H9 (cell line): ENCODE measurements at regions not wholly inside any gene's neighbourhood (a gene's known extent, or its start where the extent isn't known, plus 50 kb on each side); places are given as distances from the start of the nearest gene placed in this dataset.

Experiments used
- DNase-seq: peaks from one replicate; pipeline ENCODE4 v3.0.0-alpha.2; 2017
- H2AFZ ChIP-seq: one replicate; pipeline ENCODE4 v1.6.1; 2013; ENCODE audit warnings: mild to moderate bottlenecking, low read length, control low read depth, moderate library complexity
- H2AK5ac ChIP-seq: 2 replicates; pipeline ENCODE4 v1.6.1; 2013; ENCODE audit warnings: low read length, control low read depth, mixed read lengths; ENCODE audit not compliant: insufficient read length
- H2BK120ac ChIP-seq: one replicate; pipeline ENCODE4 v1.6.1; 2013; ENCODE audit warnings: low read depth, mild to moderate bottlenecking, low read length, control low read depth, inconsistent platforms; ENCODE audit not compliant: poor library complexity, severe bottlenecking
- H2BK12ac ChIP-seq: 2 replicates; pipeline ENCODE4 v1.6.1; 2013; ENCODE audit warnings: low read length, control low read depth, mixed read lengths, low read depth; ENCODE audit not compliant: insufficient read length
- H2BK15ac ChIP-seq: 2 replicates; pipeline ENCODE4 v1.6.1; 2013; ENCODE audit warnings: low read depth, low read length, control low read depth
- H2BK20ac ChIP-seq: one replicate; pipeline ENCODE4 v1.6.1; 2013; ENCODE audit warnings: low read depth, mild to moderate bottlenecking, low read length, control low read depth, inconsistent platforms; ENCODE audit not compliant: poor library complexity, severe bottlenecking
- H2BK5ac ChIP-seq: 2 replicates; pipeline ENCODE4 v1.6.1; 2013; ENCODE audit warnings: low read length, control low read depth, mixed read lengths; ENCODE audit not compliant: insufficient read length
- H3K14ac ChIP-seq: 2 replicates; pipeline ENCODE4 v1.6.1; 2013; ENCODE audit warnings: low read length, control low read depth; ENCODE audit not compliant: insufficient read depth
- H3K18ac ChIP-seq: 2 replicates; pipeline ENCODE4 v1.6.1; 2013; ENCODE audit warnings: low read depth, mild to moderate bottlenecking, mixed read lengths, low read length, control low read depth; ENCODE audit not compliant: insufficient read length
- H3K23ac ChIP-seq: 2 replicates; pipeline ENCODE4 v1.6.1; 2013; ENCODE audit warnings: low read length, control low read depth, mixed read lengths, low read depth; ENCODE audit not compliant: insufficient read length
- H3K23me2 ChIP-seq: 2 replicates; pipeline ENCODE4 v1.6.1; 2013; ENCODE audit warnings: low read depth, mild to moderate bottlenecking, mixed read lengths, low read length, control low read depth; ENCODE audit not compliant: insufficient read length, poor library complexity, severe bottlenecking
- H3K27ac ChIP-seq: 2 replicates; pipeline ENCODE4 v1.5.1; 2013; ENCODE audit warnings: low read length, control low read depth, mixed read lengths, low read depth; ENCODE audit not compliant: insufficient read length
- H3K27me3 ChIP-seq: 2 replicates; pipeline ENCODE4 v1.6.1; 2013; ENCODE audit warnings: low read length, control low read depth, inconsistent platforms; ENCODE audit not compliant: insufficient read depth
- H3K4ac ChIP-seq: 2 replicates; pipeline ENCODE4 v1.6.1; 2013; ENCODE audit warnings: low read depth, mild to moderate bottlenecking, control low read depth, inconsistent platforms, low read length, moderate library complexity
- H3K4me1 ChIP-seq: 2 replicates; pipeline ENCODE4 v1.6.1; 2013; ENCODE audit warnings: low read length, control low read depth, inconsistent platforms; ENCODE audit not compliant: insufficient read depth
- H3K4me2 ChIP-seq: 2 replicates; pipeline ENCODE4 v1.6.1; 2013; ENCODE audit warnings: low read length, control low read depth, mixed read lengths; ENCODE audit not compliant: insufficient read length, insufficient read depth
- H3K56ac ChIP-seq: 2 replicates; pipeline ENCODE4 v1.6.1; 2013; ENCODE audit warnings: low read depth, mild to moderate bottlenecking, mixed read lengths, low read length, control low read depth; ENCODE audit not compliant: insufficient read length
- H3K79me1 ChIP-seq: 2 replicates; pipeline ENCODE4 v1.6.1; 2013; ENCODE audit warnings: low read depth, mild to moderate bottlenecking, moderate library complexity, low read length, control low read depth, inconsistent platforms; ENCODE audit not compliant: insufficient read depth, poor library complexity, severe bottlenecking
- H3K79me2 ChIP-seq: 2 replicates; pipeline ENCODE4 v1.6.1; 2013; ENCODE audit warnings: low read length, control low read depth, inconsistent platforms; ENCODE audit not compliant: insufficient read depth
- H3K9ac ChIP-seq: 2 replicates; pipeline ENCODE4 v1.6.1; 2013; ENCODE audit warnings: low read length, control low read depth, mixed read lengths; ENCODE audit not compliant: insufficient read length; ENCODE audit errors: extremely low read depth
- H3K9me3 ChIP-seq: one replicate; pipeline ENCODE4 v1.6.1; 2013; ENCODE audit warnings: low read depth, low read length, inconsistent platforms; ENCODE audit not compliant: control insufficient read depth
- H3T11ph ChIP-seq: one replicate; pipeline ENCODE4 v1.6.1; 2013; ENCODE audit warnings: mild to moderate bottlenecking, low read length, control low read depth, inconsistent platforms
- H4K20me1 ChIP-seq: one replicate; pipeline ENCODE4 v1.6.1; 2013; ENCODE audit not compliant: control insufficient read depth, insufficient read length, insufficient read depth
- H4K5ac ChIP-seq: 2 replicates; pipeline ENCODE4 v1.6.1; 2013; ENCODE audit warnings: low read depth, mild to moderate bottlenecking, mixed read lengths, low read length, control low read depth; ENCODE audit not compliant: insufficient read length
- H4K8ac ChIP-seq: replicated peaks from 2 replicates; pipeline ENCODE4 v1.6.1; 2013; ENCODE audit warnings: low read length, control low read depth, mixed read lengths, low read depth; ENCODE audit not compliant: insufficient read length
- H4K91ac ChIP-seq: 2 replicates; pipeline ENCODE4 v1.6.1; 2013; ENCODE audit warnings: low read depth, mild to moderate bottlenecking, moderate library complexity, mixed read lengths, low read length, control low read depth; ENCODE audit not compliant: insufficient read length
- H3K27ac Mint-ChIP-seq, 3 experiments: 2 replicates in 2 of 3; 3 replicates in 1 of 3; pipeline ENCODE4 v1.8.0; 2020 to 2021; ENCODE audit warnings: mixed read lengths in 3 of 3, mild to moderate bottlenecking in 1 of 3, moderate library complexity in 1 of 3
- H3K27me3 Mint-ChIP-seq: 2 replicates; pipeline ENCODE4 v1.8.0; 2021; ENCODE audit warnings: low read depth, mild to moderate bottlenecking, moderate library complexity, mixed read lengths
- H3K36me3 Mint-ChIP-seq, 3 experiments: 2 replicates in 2 of 3; 3 replicates in 1 of 3; pipeline ENCODE4 v1.8.0; 2020 to 2021; ENCODE audit warnings: low read depth in 3 of 3, mixed read lengths in 3 of 3; ENCODE audit not compliant: insufficient read depth in 1 of 3
- H3K4me1 Mint-ChIP-seq, 2 experiments: 2 replicates each; pipeline ENCODE4 v1.8.0; 2020; ENCODE audit warnings: mixed read lengths in 2 of 2
- H3K4me3 Mint-ChIP-seq, 2 experiments: 2 replicates in 1 of 2; 3 replicates in 1 of 2; pipeline ENCODE4 v1.8.0; 2020 to 2021; ENCODE audit warnings: mild to moderate bottlenecking in 2 of 2, mixed read lengths in 2 of 2, moderate library complexity in 1 of 2
- H3K9me3 Mint-ChIP-seq, 2 experiments: 2 replicates in 1 of 2; 3 replicates in 1 of 2; pipeline ENCODE4 v1.8.0; 2020; ENCODE audit warnings: mild to moderate bottlenecking in 2 of 2, mixed read lengths in 2 of 2, moderate library complexity in 1 of 2
- WGBS: extraction: QIAGEN DNeasy Blood & Tissue Kit; methylation state at CpG from one replicate; pipeline ENCODE4 v1.1.7; 2013; ENCODE audit warnings: missing lambda C conversion rate, low lambda C conversion rate, mixed read lengths; ENCODE audit not compliant: insufficient read length; ENCODE audit errors: extremely low coverage; 5-methylcytosine and 5-hydroxymethylcytosine counted together
- TF ChIP-seq, protein P1 (sequence below): fragments of 200-600 bp; sonication (generic); conservative IDR thresholded peaks from 3 replicates; pipeline ENCODE4 v1.8.0; 2021; ENCODE audit warnings: antibody characterized with exemption, mild to moderate bottlenecking

DNA sequence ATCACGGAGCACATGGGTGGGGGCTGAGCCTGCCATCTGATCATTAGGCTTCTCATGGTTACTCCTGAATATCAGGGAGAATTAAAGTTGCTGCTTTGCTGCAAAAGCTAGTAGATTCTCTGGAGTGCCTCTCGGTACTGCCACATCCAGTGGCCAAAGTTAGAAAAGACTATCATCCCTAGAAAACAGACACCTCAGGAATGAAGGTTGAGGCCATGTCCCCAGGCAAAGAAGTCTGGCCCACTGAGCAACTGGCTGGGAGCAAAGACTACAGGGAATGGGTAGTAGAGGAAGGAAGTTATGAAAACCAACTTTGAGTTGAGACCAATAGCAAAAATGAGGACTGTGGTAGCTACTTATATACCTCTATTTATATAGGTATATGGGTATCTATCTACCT, 258.7 kb downstream of the EFCAB11 start:
- H3K4me1 ChIP-seq = no peaks in the 10 kb centered on the region
- no peak overlapping the region for H3K4me3 Mint-ChIP-seq
- H4K5ac ChIP-seq = no peak overlapping the region
- no peak overlapping the region for H3K27ac ChIP-seq
- H2BK120ac ChIP-seq = no peak overlapping the region
- no peak overlapping the region for H3K27ac Mint-ChIP-seq
- H3K79me1 ChIP-seq = no peaks in the 10 kb centered on the region
- WGBS = no CpG with 5 or more reads among the region's 2 CpGs
- no peak overlapping the region for H3K14ac ChIP-seq
- TF ChIP-seq, protein P1, sequence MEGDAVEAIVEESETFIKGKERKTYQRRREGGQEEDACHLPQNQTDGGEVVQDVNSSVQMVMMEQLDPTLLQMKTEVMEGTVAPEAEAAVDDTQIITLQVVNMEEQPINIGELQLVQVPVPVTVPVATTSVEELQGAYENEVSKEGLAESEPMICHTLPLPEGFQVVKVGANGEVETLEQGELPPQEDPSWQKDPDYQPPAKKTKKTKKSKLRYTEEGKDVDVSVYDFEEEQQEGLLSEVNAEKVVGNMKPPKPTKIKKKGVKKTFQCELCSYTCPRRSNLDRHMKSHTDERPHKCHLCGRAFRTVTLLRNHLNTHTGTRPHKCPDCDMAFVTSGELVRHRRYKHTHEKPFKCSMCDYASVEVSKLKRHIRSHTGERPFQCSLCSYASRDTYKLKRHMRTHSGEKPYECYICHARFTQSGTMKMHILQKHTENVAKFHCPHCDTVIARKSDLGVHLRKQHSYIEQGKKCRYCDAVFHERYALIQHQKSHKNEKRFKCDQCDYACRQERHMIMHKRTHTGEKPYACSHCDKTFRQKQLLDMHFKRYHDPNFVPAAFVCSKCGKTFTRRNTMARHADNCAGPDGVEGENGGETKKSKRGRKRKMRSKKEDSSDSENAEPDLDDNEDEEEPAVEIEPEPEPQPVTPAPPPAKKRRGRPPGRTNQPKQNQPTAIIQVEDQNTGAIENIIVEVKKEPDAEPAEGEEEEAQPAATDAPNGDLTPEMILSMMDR = no peak
- no peaks in the 10 kb centered on the region for H3K79me2 ChIP-seq
- no peak overlapping the region for H2AFZ ChIP-seq
- H2BK15ac ChIP-seq = no peak overlapping the region
- no peak overlapping the region for H3K18ac ChIP-seq
- no peak overlapping the region for H3K4me2 ChIP-seq
- no peak overlapping the region for H3K56ac ChIP-seq
- no peak overlapping the region for H4K8ac ChIP-seq
- H3K23me2 ChIP-seq = no peaks in the 10 kb centered on the region
- H2AK5ac ChIP-seq = no peak overlapping the region
- no peak overlapping the region for H3K4ac ChIP-seq
- H3K36me3 Mint-ChIP-seq = peaks cover 0 to 8% (median 6%) of the 10 kb centered on the region in 3 experiments; a peak in 5 of 7 replicates
- H4K91ac ChIP-seq = no peak overlapping the region
- H3K27me3 ChIP-seq = no peaks in the 10 kb centered on the region
- H3T11ph ChIP-seq = no peak overlapping the region
- no peak overlapping the region for H3K23ac ChIP-seq
- no peaks in the 10 kb centered on the region for H4K20me1 ChIP-seq
- no peak overlapping the region for H2BK5ac ChIP-seq
- H3K9me3 ChIP-seq = no peaks in the 10 kb centered on the region
- H3K9ac ChIP-seq = no peak overlapping the region
- H3K4me1 Mint-ChIP-seq = peaks cover 5% of the 10 kb centered on the region in 2 experiments; a peak in 2 of 4 replicates
- DNase-seq = no peak
- H3K9me3 Mint-ChIP-seq = peaks cover 14% of the 10 kb centered on the region in 2 experiments; a peak in 4 of 5 replicates
- peaks cover 3% of the 10 kb centered on the region for H3K27me3 Mint-ChIP-seq
- H2BK12ac ChIP-seq = no peak overlapping the region
- no peak overlapping the region for H2BK20ac ChIP-seq
